ENCODE measurements at regions not wholly inside any gene's neighbourhood (a gene's known extent, or its start where the extent isn't known, plus 50 kb on each side); places are given as distances from the start of the nearest gene placed in this dataset.
A peak's percentile ranks its signal among the peaks of the same experiment; 100 is the strongest.

- Histone ChIP-seq H3K4me1 (no peaks in the 10 kb centered on the region), H3K4me3 (no peak overlapping the region), H3K27me3 (no peaks in the 10 kb centered on the region), H3K27ac (no peak overlapping the region), H3K36me3 (no peaks in the 10 kb centered on the region), H3K9me3 (no peaks in the 10 kb centered on the region)
- TF ChIP-seq CTCF (IDR thresholded peaks at IDR 0.05), result no peak
- TF ChIP-seq POLR2A (IDR thresholded peaks at IDR 0.05), result no peak
- 39% methylated on average over 2 of the region's 2 CpGs for WGBS (ENCODE audit: insufficient coverage, low coverage, low lambda C conversion rate, missing lambda C conversion rate)
- intact Hi-C loops (cut with DNase I), result loop anchor here in 1 of 2 donors (10.0 kb wide), 1 partner anchor 763 kb away; no protein-coding TSS in a partner anchor
- ATAC-seq (peak in 1 of 4 donors; percentile 9), DNase-seq (no peak)
Observed at GRCh38 chr9:107761307-107761706, 271.7 kb upstream of the KLF4 start.

- H3K4me3 ChIP-seq, result no peak overlapping the region
- H3K9me3 ChIP-seq, result no peaks in the 10 kb centered on the region
- TF ChIP-seq POLR2A (IDR thresholded peaks at IDR 0.05), result no peak
- no peak for TF ChIP-seq CTCF (IDR thresholded peaks at IDR 0.05)
- ATAC-seq (peak; percentile 83 to 93 (median 92)), DNase-seq (peak in 1 of 3 donors; percentile 65)
- no peaks in the 10 kb centered on the region for H3K36me3 ChIP-seq
- intact Hi-C loops (cut with DNase I), result loop anchor here in 1 of 2 donors (10.0 kb wide), 1 partner anchor 764 kb away; no protein-coding TSS in a partner anchor
- no peaks in the 10 kb centered on the region for H3K27me3 ChIP-seq
- H3K27ac ChIP-seq, result peak overlapping the region in 1 of 3 donors; percentile 4
- WGBS (ENCODE audit: insufficient coverage, low coverage, low lambda C conversion rate, missing lambda C conversion rate), result 44% methylated on average over 12 of the region's 12 CpGs
- H3K4me1 ChIP-seq, result no peaks in the 10 kb centered on the region
Observed at GRCh38 chr9:107760469-107761242, 271.1 kb upstream of the KLF4 start.

- H3K9me3 ChIP-seq, result no peaks in the 10 kb centered on the region
- no peaks in the 10 kb centered on the region for H3K4me1 ChIP-seq
- DNase-seq (no peak), ATAC-seq (no peak)
- H3K27me3 ChIP-seq, result no peaks in the 10 kb centered on the region
- H3K4me3 ChIP-seq, result no peak overlapping the region
- intact Hi-C loops (cut with DNase I), result loop anchor here in 1 of 2 donors (10.0 kb wide), 1 partner anchor 765 kb away; no protein-coding TSS in a partner anchor
- 60% methylated on average over 1 of the region's 5 CpGs for WGBS (ENCODE audit: insufficient coverage, low coverage, low lambda C conversion rate, missing lambda C conversion rate)
- no peak for TF ChIP-seq CTCF (IDR thresholded peaks at IDR 0.05)
- no peak for TF ChIP-seq POLR2A (IDR thresholded peaks at IDR 0.05)
- no peaks in the 10 kb centered on the region for H3K36me3 ChIP-seq
- H3K27ac ChIP-seq, result no peak overlapping the region
Observed at GRCh38 chr9:107759823-107760166, 270.2 kb upstream of the KLF4 start.

GRCh38 chr9:107759009-107759822 is 269.6 kb upstream of the KLF4 start:
- ATAC-seq, result no peak
- Histone ChIP-seq H3K9me3 (no peaks in the 10 kb centered on the region), H3K4me3 (no peak overlapping the region), H3K27ac (no peak overlapping the region), H3K27me3 (no peaks in the 10 kb centered on the region), H3K4me1 (no peaks in the 10 kb centered on the region), H3K36me3 (no peaks in the 10 kb centered on the region)
- WGBS (ENCODE audit: insufficient coverage, low coverage, low lambda C conversion rate, missing lambda C conversion rate), result 76% methylated on average over 5 of the region's 5 CpGs
- intact Hi-C loops (cut with DNase I), result no loop called here
- TF ChIP-seq POLR2A (IDR thresholded peaks at IDR 0.05), result no peak
- no peak for TF ChIP-seq CTCF (IDR thresholded peaks at IDR 0.05)
- DNase-seq, result no peak

Measured in right lobe of liver (tissue), 6 donors.